GM12874 (cell line): ENCODE measurements at regions not wholly inside any gene's neighbourhood (a gene's known extent, or its start where the extent isn't known, plus 50 kb on each side); places are given as distances from the start of the nearest gene placed in this dataset.

Source experiments
- TF ChIP-seq, protein P1 (sequence below): IDR thresholded peaks from 2 replicates; pipeline ENCODE4 v1.5.1; 2011; ENCODE audit warnings: low read depth, mild to moderate bottlenecking, control low read depth, low read length, moderate library complexity; ENCODE audit not compliant: insufficient read depth

DNA sequence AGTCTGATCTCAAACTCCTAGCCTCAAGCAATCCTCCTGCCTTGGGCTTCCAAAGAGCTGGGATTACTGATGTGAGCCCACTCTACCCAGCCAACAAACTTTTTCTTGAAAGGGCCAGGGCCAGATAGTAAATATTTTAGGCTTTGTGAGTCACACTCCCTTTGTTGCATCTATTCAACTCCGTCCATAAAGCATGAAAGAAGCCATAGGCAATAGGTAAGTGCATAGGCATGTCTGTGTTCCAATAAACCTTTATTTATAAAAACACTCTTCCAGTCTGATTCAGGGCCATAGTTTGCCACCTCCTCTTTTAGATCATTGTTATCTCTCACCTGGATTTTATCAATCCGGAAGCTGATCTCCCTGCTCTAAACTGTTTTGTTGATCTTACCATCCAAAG lies 105.6 kb upstream of the BMPER start:
- TF ChIP-seq, protein P1, sequence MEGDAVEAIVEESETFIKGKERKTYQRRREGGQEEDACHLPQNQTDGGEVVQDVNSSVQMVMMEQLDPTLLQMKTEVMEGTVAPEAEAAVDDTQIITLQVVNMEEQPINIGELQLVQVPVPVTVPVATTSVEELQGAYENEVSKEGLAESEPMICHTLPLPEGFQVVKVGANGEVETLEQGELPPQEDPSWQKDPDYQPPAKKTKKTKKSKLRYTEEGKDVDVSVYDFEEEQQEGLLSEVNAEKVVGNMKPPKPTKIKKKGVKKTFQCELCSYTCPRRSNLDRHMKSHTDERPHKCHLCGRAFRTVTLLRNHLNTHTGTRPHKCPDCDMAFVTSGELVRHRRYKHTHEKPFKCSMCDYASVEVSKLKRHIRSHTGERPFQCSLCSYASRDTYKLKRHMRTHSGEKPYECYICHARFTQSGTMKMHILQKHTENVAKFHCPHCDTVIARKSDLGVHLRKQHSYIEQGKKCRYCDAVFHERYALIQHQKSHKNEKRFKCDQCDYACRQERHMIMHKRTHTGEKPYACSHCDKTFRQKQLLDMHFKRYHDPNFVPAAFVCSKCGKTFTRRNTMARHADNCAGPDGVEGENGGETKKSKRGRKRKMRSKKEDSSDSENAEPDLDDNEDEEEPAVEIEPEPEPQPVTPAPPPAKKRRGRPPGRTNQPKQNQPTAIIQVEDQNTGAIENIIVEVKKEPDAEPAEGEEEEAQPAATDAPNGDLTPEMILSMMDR = no peak

DNA sequence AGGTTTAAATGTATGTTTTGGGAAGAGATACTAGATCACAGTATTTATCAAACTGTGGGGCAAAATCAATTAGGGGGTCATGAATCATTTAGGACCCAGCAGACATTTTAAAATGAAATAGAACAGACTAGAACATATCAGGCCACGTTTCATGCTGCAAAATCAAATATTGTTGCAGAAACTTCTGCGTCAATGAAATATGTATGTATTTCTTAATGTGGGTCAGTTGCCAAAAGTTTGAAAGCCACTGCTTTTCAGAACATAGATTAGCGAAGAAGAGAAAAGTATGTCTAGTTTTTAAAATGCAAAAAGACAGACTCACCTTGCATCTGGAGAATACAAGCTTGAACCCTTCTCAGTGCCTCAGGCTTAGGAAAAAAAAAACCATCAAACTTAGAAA lies 102.7 kb upstream of the BMPER start:
- TF ChIP-seq, protein P1 = no peak

DNA sequence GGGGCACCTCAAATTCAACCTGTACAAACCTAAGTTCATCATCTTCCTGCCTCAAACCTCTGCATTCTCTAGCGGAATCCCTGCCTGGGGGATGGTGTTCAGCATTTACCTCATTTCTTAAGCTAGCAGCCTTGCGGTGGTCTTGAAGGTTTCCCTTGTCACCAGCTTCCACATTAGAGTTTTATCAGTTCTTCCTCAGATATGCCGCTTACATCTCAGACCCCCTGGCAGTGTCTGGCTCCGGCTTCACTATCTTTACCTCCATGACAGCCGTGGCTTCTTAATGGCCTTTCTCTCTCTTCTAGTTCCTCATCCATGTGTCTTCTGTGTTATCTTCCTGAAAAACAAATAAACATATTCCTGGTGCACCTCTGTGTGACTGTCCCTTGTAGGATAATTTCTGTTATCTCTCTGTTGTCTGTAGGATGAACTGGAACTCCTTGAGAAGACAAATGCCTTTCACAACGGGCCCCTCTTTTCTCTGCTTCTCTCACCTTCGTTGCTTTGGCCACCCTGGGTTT lies 101.1 kb upstream of the BMPER start:
- TF ChIP-seq, protein P1 = no peak

DNA sequence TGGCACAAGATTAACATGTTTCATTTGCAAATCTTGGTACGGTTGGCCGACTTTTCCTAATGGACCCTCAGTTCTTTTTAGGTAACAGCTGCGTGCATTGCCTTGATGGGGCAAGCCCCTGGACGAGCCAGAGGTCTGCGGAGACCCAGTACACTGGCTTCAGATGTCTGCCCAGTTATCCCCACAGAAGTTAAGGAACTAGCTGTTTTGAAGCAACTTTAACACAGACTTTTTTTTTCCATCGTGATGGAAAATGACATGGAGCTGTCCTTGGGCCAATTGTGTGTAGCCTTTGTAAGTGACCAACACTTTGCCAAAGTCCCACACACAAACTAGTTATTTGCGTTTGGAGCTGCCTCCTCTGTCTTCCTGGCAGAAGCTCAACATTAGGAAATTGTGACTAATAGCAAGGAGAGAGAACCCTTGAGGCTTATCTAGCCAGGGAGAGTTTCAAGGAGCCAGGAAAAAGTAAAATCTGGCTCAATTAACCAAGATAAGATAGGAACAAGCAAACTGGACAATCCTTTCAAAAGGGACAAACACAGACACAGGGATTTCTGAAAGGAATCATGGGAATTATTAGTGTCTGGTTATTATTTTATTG lies 99.6 kb upstream of the BMPER start:
- TF ChIP-seq, protein P1 = no peak

DNA sequence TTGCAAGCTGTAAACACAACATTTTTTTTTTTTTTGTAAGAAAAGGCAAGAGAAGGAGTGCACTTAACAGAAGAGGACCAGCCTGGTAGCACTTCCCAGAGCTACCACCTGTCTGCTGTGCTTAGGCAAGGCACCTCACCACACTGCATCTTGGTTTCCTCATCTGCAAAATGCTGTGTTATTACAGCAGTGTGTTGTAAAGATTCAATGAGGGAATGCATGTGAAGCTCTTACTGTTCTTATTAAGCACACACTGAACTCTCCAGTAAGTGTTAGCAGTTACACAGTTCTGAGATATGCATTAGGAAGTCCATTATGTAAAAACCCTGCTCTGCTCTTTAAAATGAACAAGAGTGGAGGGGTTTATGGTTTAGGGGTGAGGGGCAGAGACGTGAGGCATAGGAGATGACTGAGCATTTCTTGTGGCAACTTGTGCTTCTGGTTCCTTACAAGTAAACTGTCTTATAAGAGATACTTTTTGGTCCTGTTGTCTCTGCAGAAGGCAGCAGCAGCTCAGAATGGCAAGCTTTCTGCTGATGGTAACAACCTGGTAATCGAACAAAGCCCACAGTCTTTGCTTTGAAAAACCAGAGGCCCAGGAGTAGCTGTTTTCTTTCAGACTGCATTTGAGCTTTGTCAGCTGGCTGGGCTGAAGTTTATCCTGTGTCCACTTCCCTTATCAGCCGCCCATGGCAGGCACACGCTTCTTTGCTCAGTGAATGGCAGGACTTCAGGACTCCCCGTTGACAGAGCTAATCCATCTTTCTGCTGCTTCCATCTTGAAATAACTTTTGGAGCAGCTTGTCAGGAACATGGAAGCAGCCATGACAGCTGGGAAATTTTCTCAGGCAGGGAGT lies 98.8 kb upstream of the BMPER start:
- TF ChIP-seq, protein P1 = no peak

DNA sequence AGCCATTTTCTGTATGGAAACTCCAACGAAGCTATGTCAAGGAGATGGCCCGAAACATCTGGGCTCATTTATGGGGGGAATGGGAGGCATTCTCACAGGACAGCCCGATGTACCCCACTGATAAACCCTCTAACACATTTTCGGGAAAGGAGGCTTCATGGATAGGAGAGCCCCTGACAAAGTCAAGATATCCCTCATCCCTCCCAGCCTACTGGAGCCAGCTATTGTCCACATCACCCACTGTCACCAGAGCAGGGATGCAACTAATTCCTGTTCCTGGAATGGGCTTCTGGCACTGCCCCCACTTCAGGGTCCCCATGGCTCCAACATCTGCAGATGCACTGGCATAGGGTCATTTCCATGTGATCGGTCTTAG lies 98.2 kb upstream of the BMPER start:
- TF ChIP-seq, protein P1 = no peak

DNA sequence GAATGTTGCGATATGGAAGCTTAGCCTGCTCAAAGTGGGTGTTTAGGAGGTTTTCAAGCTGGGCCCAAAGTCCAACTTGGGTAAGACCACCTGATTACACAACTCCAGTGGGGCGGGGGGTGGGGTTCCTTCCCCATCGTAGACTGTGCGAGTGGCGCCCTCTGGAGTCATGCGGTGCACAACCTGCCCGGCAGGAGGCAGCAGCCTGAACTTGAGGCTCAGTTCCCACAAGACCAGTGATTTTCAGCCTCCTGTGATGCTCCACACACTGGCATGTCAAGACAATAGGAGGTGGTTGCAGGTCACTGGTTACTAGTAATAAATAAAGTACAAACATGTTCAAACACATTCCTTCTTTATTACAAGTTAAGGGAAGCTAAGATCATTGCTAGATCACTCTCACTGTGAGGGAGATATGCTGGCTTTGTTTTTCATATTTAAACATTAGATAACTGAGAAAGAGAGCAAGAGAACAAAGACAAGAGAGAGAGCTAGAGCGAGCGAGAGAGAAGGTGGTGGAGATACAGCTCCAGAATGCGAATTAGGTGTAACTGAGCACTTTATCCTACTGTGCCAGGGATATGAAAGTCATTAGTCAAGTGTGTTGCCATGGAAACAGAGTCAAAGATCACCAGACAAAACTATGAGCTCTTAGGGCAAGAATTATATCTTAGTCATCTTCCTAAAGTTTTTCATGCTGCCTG lies 97.4 kb upstream of the BMPER start:
- TF ChIP-seq, protein P1 = peak; percentile 27; the same call in 1 of the 2 replicates
